Nephron (organoid): ENCODE measurements at regions not wholly inside any gene's neighbourhood (a gene's known extent, or its start where the extent isn't known, plus 50 kb on each side); places are given as distances from the start of the nearest gene placed in this dataset.

Experiments used
- H3K27ac Mint-ChIP-seq, 3 experiments: 2 replicates each; pipeline ENCODE4 v1.8.0; 2020; ENCODE audit warnings: mixed read lengths in 3 of 3, mild to moderate bottlenecking in 2 of 3, moderate library complexity in 1 of 3
- H3K27me3 Mint-ChIP-seq: 2 replicates; pipeline ENCODE4 v1.8.0; 2021; ENCODE audit warnings: low read depth, mild to moderate bottlenecking, moderate library complexity, mixed read lengths
- H3K36me3 Mint-ChIP-seq: 2 replicates; pipeline ENCODE4 v1.8.0; 2020; ENCODE audit warnings: low read depth, mixed read lengths
- H3K4me1 Mint-ChIP-seq: 2 replicates; pipeline ENCODE4 v1.8.0; 2020; ENCODE audit warnings: mixed read lengths
- H3K4me3 Mint-ChIP-seq, 3 experiments: 2 replicates each; pipeline ENCODE4 v1.8.0; 2020; ENCODE audit warnings: mild to moderate bottlenecking in 3 of 3, mixed read lengths in 3 of 3, moderate library complexity in 2 of 3
- H3K9me3 Mint-ChIP-seq: 2 replicates; pipeline ENCODE4 v1.8.0; 2020; ENCODE audit warnings: mixed read lengths
- TF ChIP-seq, protein P1 (sequence below), 3 experiments: fragments of 200-600 bp; sonication (generic); IDR thresholded peaks; one replicate each; pipeline ENCODE4 v1.5.0; 2021; ENCODE audit warnings: antibody characterized with exemption in 3 of 3; ENCODE audit not compliant: unreplicated experiment in 3 of 3

DNA sequence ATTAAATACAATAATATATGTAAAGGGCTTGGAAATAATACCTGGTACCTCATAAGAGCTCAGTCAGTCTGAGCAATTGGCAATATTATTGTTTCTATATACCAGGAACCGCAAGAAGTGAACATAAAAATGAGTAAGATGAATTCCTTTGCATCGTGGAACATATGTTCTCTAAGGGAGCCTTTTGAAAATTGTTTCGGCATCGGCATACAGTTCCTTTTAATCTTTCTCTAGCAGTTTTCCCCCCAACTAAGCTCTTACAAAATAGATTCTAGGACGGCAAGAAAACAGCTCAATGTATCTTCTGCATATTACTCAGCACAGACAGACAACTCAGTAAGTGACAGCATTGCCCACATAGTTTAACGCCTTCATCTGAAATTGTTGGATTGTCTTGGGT, 426.6 kb upstream of the WWC1 start:
- peaks cover 4% of the 10 kb centered on the region for H3K36me3 Mint-ChIP-seq
- no peak overlapping the region for H3K27ac Mint-ChIP-seq
- peaks cover 8% of the 10 kb centered on the region for H3K27me3 Mint-ChIP-seq
- H3K4me3 Mint-ChIP-seq, result no peak overlapping the region
- peaks cover 3% of the 10 kb centered on the region for H3K9me3 Mint-ChIP-seq
- TF ChIP-seq, protein P1, sequence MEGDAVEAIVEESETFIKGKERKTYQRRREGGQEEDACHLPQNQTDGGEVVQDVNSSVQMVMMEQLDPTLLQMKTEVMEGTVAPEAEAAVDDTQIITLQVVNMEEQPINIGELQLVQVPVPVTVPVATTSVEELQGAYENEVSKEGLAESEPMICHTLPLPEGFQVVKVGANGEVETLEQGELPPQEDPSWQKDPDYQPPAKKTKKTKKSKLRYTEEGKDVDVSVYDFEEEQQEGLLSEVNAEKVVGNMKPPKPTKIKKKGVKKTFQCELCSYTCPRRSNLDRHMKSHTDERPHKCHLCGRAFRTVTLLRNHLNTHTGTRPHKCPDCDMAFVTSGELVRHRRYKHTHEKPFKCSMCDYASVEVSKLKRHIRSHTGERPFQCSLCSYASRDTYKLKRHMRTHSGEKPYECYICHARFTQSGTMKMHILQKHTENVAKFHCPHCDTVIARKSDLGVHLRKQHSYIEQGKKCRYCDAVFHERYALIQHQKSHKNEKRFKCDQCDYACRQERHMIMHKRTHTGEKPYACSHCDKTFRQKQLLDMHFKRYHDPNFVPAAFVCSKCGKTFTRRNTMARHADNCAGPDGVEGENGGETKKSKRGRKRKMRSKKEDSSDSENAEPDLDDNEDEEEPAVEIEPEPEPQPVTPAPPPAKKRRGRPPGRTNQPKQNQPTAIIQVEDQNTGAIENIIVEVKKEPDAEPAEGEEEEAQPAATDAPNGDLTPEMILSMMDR (IDR thresholded peaks at IDR 0.05; ENCODE audit: unreplicated experiment in 3 of 3), result no peak
- no peaks in the 10 kb centered on the region for H3K4me1 Mint-ChIP-seq

DNA sequence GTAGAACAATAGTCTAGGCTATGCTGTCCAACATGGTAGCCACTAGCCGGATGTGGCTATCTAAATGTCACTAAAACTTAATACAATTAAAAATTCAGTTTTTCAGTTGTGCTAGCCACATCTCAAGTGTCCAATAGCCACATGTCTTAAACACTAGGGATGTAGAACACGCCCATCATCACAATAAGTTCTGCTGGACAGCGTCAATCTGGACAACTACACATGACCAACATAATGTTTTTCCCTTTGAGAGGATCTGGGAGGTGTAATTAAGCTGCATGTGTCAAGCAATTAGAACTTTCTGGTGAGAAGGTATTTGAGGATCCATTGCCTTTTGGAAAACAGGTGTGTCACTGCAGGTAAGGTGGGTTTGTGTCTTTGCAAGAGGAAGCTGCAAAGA, 424.6 kb upstream of the WWC1 start:
- Mint-ChIP-seq H3K4me3 (no peak overlapping the region), H3K27me3 (peaks cover 3% of the 10 kb centered on the region), H3K27ac (no peak overlapping the region), H3K36me3 (no peaks in the 10 kb centered on the region), H3K4me1 (no peaks in the 10 kb centered on the region), H3K9me3 (no peaks in the 10 kb centered on the region)
- TF ChIP-seq, protein P1 (IDR thresholded peaks at IDR 0.05; ENCODE audit: unreplicated experiment in 3 of 3), result no peak

DNA sequence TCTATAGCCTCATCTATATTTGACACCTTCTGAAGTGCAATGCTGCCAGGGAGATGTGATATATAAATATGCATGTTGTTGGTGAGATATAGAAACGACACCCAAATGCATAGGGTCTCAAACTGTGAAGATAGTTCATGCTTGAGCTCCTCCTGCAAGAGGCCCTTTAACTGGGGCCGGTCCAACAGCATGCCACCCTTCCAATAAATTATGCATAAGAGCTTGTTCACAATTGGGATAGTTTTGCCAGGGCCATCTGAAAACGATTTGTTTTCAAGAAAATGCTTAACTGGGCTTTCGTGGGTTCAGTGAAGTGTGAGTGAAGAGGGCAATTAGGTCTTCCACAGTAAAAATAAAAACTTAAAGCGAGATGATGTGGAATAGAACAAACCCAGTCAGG, 424.2 kb upstream of the WWC1 start:
- Mint-ChIP-seq H3K4me1 (peaks cover 1% of the 10 kb centered on the region), H3K9me3 (no peaks in the 10 kb centered on the region), H3K27me3 (peaks cover 3% of the 10 kb centered on the region), H3K27ac (no peak overlapping the region), H3K4me3 (no peak overlapping the region), H3K36me3 (no peaks in the 10 kb centered on the region)
- TF ChIP-seq, protein P1 (IDR thresholded peaks at IDR 0.05; ENCODE audit: unreplicated experiment in 3 of 3), result no peak

DNA sequence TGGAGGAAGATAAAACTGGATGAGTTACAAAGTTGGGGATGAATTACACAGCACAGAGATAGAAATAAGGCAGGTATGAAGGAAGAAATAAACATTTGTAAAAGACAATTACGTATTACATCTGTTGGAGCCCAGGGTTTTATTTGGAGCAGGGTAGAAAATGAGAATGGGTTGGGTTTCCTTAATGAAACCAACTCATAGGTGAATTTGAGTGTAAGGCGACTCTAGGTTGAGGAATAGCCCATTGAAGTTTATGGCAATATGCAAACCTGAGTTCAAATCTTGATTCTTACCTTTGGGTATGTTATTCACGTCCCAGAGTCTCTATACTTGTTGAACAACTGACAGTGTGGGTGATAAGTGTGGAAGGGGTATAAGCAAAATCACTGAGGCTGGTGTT, 422.3 kb upstream of the WWC1 start:
- no peak overlapping the region for H3K27ac Mint-ChIP-seq
- TF ChIP-seq, protein P1 (IDR thresholded peaks at IDR 0.05; ENCODE audit: unreplicated experiment in 3 of 3), result no peak
- H3K36me3 Mint-ChIP-seq, result no peaks in the 10 kb centered on the region
- H3K4me3 Mint-ChIP-seq, result no peak overlapping the region
- H3K27me3 Mint-ChIP-seq, result peaks cover 3% of the 10 kb centered on the region
- peaks cover 10% of the 10 kb centered on the region for H3K4me1 Mint-ChIP-seq
- H3K9me3 Mint-ChIP-seq, result no peaks in the 10 kb centered on the region

DNA sequence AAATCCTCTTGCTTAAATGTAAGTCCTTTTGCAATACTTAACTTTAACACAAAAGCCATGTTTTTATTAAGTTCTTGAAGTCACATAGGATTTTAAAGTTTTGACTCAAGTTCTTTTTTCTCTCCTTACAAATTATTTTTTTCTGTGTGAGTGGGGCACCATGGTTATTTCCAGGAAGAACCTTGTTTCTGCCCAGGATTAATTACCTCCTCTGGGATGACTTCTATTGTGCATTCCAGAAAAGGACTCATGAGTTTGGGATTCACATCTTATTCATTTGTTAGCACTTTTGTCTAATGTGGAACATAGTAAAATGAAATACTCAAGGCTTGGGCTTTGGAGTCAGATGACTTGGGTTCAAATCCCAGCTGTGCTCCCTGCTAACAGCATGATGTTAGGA, 421.4 kb upstream of the WWC1 start:
- TF ChIP-seq, protein P1 (IDR thresholded peaks at IDR 0.05; ENCODE audit: unreplicated experiment in 3 of 3), result no peak
- Mint-ChIP-seq H3K4me3 (no peak overlapping the region), H3K27ac (no peak overlapping the region), H3K4me1 (peaks cover 10% of the 10 kb centered on the region), H3K9me3 (no peaks in the 10 kb centered on the region), H3K27me3 (peaks cover 3% of the 10 kb centered on the region), H3K36me3 (no peaks in the 10 kb centered on the region)

DNA sequence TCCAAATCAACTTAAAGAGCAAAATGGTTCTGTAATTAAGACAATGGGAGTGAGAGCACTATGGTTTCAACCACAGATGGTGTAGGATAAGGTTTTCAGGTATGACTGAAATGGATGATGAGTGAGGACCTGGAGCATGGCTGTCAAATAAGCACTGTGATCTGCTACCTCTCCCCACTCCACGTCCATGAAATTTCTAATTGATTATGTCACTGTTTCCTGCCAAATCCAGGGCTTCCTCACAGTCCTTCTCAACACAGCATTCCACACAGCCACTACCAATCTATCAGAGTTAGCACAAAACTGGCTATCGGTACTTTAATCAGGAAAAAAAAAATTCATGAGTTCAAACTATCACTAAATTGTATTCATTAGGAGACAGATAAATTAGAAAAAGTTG, 420.4 kb upstream of the WWC1 start:
- Mint-ChIP-seq H3K4me3 (no peak overlapping the region), H3K4me1 (peaks cover 10% of the 10 kb centered on the region), H3K9me3 (no peaks in the 10 kb centered on the region), H3K27me3 (peaks cover 3% of the 10 kb centered on the region), H3K36me3 (no peaks in the 10 kb centered on the region), H3K27ac (no peak overlapping the region)
- TF ChIP-seq, protein P1 (IDR thresholded peaks at IDR 0.05; ENCODE audit: unreplicated experiment in 3 of 3), result no peak
